ENCODE measurements at regions not wholly inside any gene's neighbourhood (a gene's known extent, or its start where the extent isn't known, plus 50 kb on each side); places are given as distances from the start of the nearest gene placed in this dataset.
A peak's percentile ranks its signal among the peaks of the same experiment; 100 is the strongest.

- no peak overlapping the region for H3K4me3 Mint-ChIP-seq (ENCODE audit: unreplicated experiment)
These were observed 331.6 kb upstream of the BRINP3 start for GRCh38 chr1:190809312-190809711.

GRCh38 chr1:190812996-190813395 is 335.3 kb upstream of the BRINP3 start:
- no peak for DNase-seq (ENCODE audit: low read depth)
- H3K27me3 Mint-ChIP-seq (ENCODE audit: low read depth, unreplicated experiment): peaks cover 2% of the 10 kb centered on the region
- H3K79me2 ChIP-seq (ENCODE audit: insufficient read depth, low read length): no peaks in the 10 kb centered on the region
- no peaks in the 10 kb centered on the region for H3K4me1 Mint-ChIP-seq (ENCODE audit: low read depth, unreplicated experiment)
- H3K4me3 ChIP-seq (ENCODE audit: insufficient read depth, low read depth, low read length): no peak overlapping the region
- no peaks in the 10 kb centered on the region for H3K4me1 ChIP-seq (ENCODE audit: insufficient read depth, low read length)
- H3K27ac Mint-ChIP-seq (ENCODE audit: unreplicated experiment): no peak overlapping the region
- no peaks in the 10 kb centered on the region for H3K9me3 ChIP-seq (ENCODE audit: insufficient read depth, low read depth, low read length)
- TF ChIP-seq EZH2 (IDR thresholded peaks at IDR 0.05; ENCODE audit: insufficient read depth, low read length): no peak
- no peak for TF ChIP-seq CTCF (IDR thresholded peaks at IDR 0.05; ENCODE audit: insufficient read depth, low read depth, low read length)
- H2AFZ ChIP-seq (ENCODE audit: low read depth, low read length): no peak overlapping the region
- H3K27me3 ChIP-seq (ENCODE audit: insufficient read depth, low read length): no peaks in the 10 kb centered on the region
- no peak for FAIRE-seq
- H3K9ac ChIP-seq (ENCODE audit: low read length): no peak overlapping the region
- no peak overlapping the region for H3K4me3 Mint-ChIP-seq (ENCODE audit: unreplicated experiment)
- no peaks in the 10 kb centered on the region for H3K36me3 Mint-ChIP-seq (ENCODE audit: low read depth, unreplicated experiment)
- no peaks in the 10 kb centered on the region for H4K20me1 ChIP-seq (ENCODE audit: insufficient read depth, low read length)
- peaks cover 3% of the 10 kb centered on the region for H3K9me3 Mint-ChIP-seq (ENCODE audit: unreplicated experiment)
- H3K27ac ChIP-seq (ENCODE audit: low read depth, low read length): no peak overlapping the region
- no peak overlapping the region for H3K4me2 ChIP-seq (ENCODE audit: low read length)
- H3K36me3 ChIP-seq (ENCODE audit: insufficient read depth, low read length): no peaks in the 10 kb centered on the region

More at GRCh38 chr1:190809312-190809711, 331.6 kb upstream of the BRINP3 start:
- no peak for DNase-seq (ENCODE audit: low read depth)
- Histone ChIP-seq H3K9ac (ENCODE audit: low read length) (no peak overlapping the region), H3K27ac (ENCODE audit: low read depth, low read length) (no peak overlapping the region), H4K20me1 (ENCODE audit: insufficient read depth, low read length) (no peaks in the 10 kb centered on the region), H3K36me3 (ENCODE audit: insufficient read depth, low read length) (no peaks in the 10 kb centered on the region), H3K9me3 (ENCODE audit: insufficient read depth, low read depth, low read length) (no peaks in the 10 kb centered on the region), H2AFZ (ENCODE audit: low read depth, low read length) (no peak overlapping the region), H3K4me2 (ENCODE audit: low read length) (no peak overlapping the region), H3K27me3 (ENCODE audit: insufficient read depth, low read length) (no peaks in the 10 kb centered on the region), H3K4me3 (ENCODE audit: insufficient read depth, low read depth, low read length) (no peak overlapping the region), H3K79me2 (ENCODE audit: insufficient read depth, low read length) (no peaks in the 10 kb centered on the region), H3K4me1 (ENCODE audit: insufficient read depth, low read length) (no peaks in the 10 kb centered on the region)
- peaks cover 3% of the 10 kb centered on the region for H3K9me3 Mint-ChIP-seq (ENCODE audit: unreplicated experiment)
- H3K27ac Mint-ChIP-seq (ENCODE audit: unreplicated experiment): peak overlapping the region; percentile 24
- no peaks in the 10 kb centered on the region for H3K4me1 Mint-ChIP-seq (ENCODE audit: low read depth, unreplicated experiment)
- H3K27me3 Mint-ChIP-seq (ENCODE audit: low read depth, unreplicated experiment): peaks cover 2% of the 10 kb centered on the region
- H3K36me3 Mint-ChIP-seq (ENCODE audit: low read depth, unreplicated experiment): no peaks in the 10 kb centered on the region
- TF ChIP-seq CTCF (IDR thresholded peaks at IDR 0.05; ENCODE audit: insufficient read depth, low read depth, low read length) (no peak), EZH2 (IDR thresholded peaks at IDR 0.05; ENCODE audit: insufficient read depth, low read length) (no peak)
- FAIRE-seq: no peak

- H3K4me3 ChIP-seq (ENCODE audit: insufficient read depth, low read depth, low read length): no peak overlapping the region
- no peak overlapping the region for H2AFZ ChIP-seq (ENCODE audit: low read depth, low read length)
- H3K27me3 Mint-ChIP-seq (ENCODE audit: low read depth, unreplicated experiment): no peaks in the 10 kb centered on the region
- H3K9me3 ChIP-seq (ENCODE audit: insufficient read depth, low read depth, low read length): no peaks in the 10 kb centered on the region
- no peaks in the 10 kb centered on the region for H3K9me3 Mint-ChIP-seq (ENCODE audit: unreplicated experiment)
- H3K27me3 ChIP-seq (ENCODE audit: insufficient read depth, low read length): no peaks in the 10 kb centered on the region
- H3K4me2 ChIP-seq (ENCODE audit: low read length): no peak overlapping the region
- H3K4me3 Mint-ChIP-seq (ENCODE audit: unreplicated experiment): no peak overlapping the region
- no peaks in the 10 kb centered on the region for H3K36me3 ChIP-seq (ENCODE audit: insufficient read depth, low read length)
- FAIRE-seq (no peak), DNase-seq (ENCODE audit: low read depth) (no peak)
- no peaks in the 10 kb centered on the region for H3K79me2 ChIP-seq (ENCODE audit: insufficient read depth, low read length)
- no peaks in the 10 kb centered on the region for H3K4me1 Mint-ChIP-seq (ENCODE audit: low read depth, unreplicated experiment)
- H4K20me1 ChIP-seq (ENCODE audit: insufficient read depth, low read length): no peaks in the 10 kb centered on the region
- H3K27ac ChIP-seq (ENCODE audit: low read depth, low read length): no peak overlapping the region
- no peak overlapping the region for H3K9ac ChIP-seq (ENCODE audit: low read length)
- no peaks in the 10 kb centered on the region for H3K36me3 Mint-ChIP-seq (ENCODE audit: low read depth, unreplicated experiment)
- H3K27ac Mint-ChIP-seq (ENCODE audit: unreplicated experiment): no peak overlapping the region
- H3K4me1 ChIP-seq (ENCODE audit: insufficient read depth, low read length): no peaks in the 10 kb centered on the region
- TF ChIP-seq EZH2 (IDR thresholded peaks at IDR 0.05; ENCODE audit: insufficient read depth, low read length) (no peak), CTCF (IDR thresholded peaks at IDR 0.05; ENCODE audit: insufficient read depth, low read depth, low read length) (no peak)
These were observed 354.8 kb upstream of the BRINP3 start for GRCh38 chr1:190832511-190832910.
